Astrocyte of the spinal cord (primary cell): ENCODE measurements at regions not wholly inside any gene's neighbourhood (a gene's known extent, or its start where the extent isn't known, plus 50 kb on each side); places are given as distances from the start of the nearest gene placed in this dataset.

Experiments
- DNase-seq: peaks from one replicate; pipeline ENCODE4 v3.0.0; 2011; ENCODE audit warnings: low read depth, low spot score
- H3K4me3 ChIP-seq: 2 replicates; pipeline ENCODE4 v1.5.1; 2011; ENCODE audit warnings: low read depth, mild to moderate bottlenecking, low read length, moderate library complexity
- CTCF ChIP-seq: IDR thresholded peaks from 2 replicates; pipeline ENCODE4 v1.5.1; 2012; ENCODE audit warnings: low read depth, mild to moderate bottlenecking, low read length, inconsistent platforms
- in situ Hi-C: cut with HindIII; loops from 2 replicates; pipeline ENCODE4 v1.10.0; 2017; ENCODE audit warnings: low sequenced_read_pairs

DNA sequence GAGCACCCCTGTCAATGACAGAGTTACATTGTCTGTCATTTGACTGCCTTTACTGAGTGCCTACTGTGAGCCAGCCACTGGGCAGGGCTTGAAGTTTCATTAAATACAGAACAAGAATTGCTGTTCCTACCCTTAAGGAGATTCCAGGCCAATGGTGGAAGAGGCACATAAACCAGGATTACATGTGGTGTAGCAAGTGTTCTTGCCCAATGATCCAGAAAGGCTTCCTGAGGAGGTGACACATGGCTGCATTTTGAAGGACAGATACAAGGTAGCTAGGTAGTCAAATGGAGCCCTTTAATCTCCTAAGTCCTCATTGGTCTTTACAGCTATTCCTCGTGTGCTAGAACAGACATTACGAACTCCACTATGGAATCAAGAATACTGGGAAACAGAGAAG, 312.7 kb downstream of the ETAA1 start:
- no peak for TF ChIP-seq CTCF
- no peak for DNase-seq
- in situ Hi-C loops, result no loop called here
- no peak overlapping the region for H3K4me3 ChIP-seq

DNA sequence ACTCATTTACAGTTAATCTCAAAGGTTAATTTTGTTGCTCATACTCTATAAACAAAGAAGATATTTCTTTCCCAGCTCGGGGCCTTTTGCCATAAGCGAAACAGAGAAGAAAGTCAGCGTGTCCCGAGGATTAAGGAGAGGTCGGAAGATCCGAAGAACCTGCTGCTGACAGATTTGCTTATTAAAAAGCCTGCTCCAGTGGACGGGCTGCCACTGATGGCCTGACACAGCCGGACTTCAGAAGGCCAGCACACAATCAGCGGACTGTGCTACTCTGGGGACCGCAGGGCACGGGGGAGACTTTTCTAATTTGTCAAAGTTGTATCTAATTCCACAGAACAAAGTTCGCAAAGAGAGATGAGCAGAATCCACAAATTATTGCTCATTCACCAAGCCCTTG, 315.4 kb downstream of the ETAA1 start:
- DNase-seq, result no peak
- in situ Hi-C loops, result no loop called here
- no peak for TF ChIP-seq CTCF
- no peak overlapping the region for H3K4me3 ChIP-seq

DNA sequence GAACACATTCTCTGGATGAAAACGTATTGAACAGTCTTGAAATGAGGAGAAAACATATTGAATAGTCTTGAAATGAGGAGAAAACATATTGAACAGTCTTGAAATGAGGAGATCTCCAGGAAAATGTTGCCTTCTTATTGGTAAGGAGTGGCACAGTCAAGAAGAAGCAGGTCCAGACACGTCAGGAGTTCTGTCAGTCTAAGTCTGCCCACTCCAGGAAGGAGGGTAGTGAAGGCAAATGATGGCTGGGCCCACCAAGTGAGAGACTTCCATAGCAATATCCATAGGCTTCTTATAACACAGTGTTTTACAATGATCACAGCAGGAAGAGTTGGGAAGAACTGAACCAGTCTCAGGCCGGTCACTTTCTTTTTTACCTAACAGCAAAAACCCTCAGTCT, 316.2 kb downstream of the ETAA1 start:
- no peak overlapping the region for H3K4me3 ChIP-seq
- TF ChIP-seq CTCF, result no peak
- no peak for DNase-seq
- in situ Hi-C loops, result no loop called here

DNA sequence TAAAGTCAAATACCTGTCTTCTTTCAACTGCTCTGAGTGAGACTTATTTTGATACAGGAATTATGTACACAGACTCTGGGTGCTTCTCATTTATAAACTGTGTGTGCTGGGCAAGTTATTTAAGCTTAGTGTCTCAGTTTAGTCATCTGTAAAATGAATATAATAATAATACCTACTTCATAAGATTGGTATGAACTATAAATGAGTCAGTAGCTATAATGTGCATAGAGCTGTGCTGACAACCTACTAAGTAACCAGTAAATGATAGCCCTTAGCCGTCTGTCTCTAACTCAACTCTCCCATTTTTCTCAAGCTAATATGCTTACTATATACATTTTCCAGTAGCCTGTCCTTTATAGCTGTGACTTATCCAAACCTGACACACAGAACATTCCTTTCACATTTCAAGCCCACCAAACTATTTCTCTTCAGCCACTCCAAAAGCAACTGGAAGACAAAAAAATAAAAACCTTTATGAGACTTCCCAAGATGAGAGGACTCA, 319.8 kb downstream of the ETAA1 start:
- no peak overlapping the region for H3K4me3 ChIP-seq
- in situ Hi-C loops, result no loop called here
- TF ChIP-seq CTCF, result no peak
- DNase-seq, result no peak

DNA sequence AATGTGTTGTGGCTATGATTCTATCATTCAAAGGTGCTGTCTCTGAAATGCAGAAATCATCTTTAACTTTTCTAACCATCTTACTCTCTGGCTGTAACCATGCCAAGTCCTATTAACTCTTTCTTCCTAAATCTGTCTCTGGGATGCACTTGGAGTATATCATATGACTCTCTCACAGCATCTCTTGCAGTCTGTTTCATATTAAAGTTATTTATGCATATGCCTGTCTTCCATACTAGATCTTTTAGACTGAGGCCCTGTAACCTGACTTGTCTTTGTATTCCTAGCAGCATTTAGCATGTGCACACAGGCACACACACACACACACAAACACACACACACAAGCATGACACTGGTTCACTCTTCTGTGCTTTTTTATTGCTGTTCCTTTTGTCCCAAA, 320.6 kb downstream of the ETAA1 start:
- in situ Hi-C loops, result no loop called here
- no peak for DNase-seq
- H3K4me3 ChIP-seq, result no peak overlapping the region
- TF ChIP-seq CTCF, result no peak

DNA sequence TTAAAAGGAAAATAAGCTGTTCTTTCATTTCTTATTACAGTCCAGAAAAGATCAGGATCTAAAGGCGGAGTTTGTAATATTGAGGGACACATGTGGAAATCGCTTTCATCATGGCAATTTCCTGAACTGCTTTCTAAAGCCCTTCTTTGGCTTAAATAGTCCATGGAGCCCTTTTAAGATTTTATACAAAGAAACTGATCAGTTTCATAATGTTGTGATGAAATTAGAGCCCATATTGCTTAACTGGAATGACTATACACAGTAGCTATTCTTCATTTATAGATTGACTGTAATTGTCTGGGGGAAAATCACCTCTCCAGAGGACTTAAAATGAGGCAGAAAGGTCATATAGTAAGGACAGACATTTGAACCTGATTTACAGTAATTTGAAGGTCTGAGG, 322.2 kb downstream of the ETAA1 start:
- in situ Hi-C loops, result no loop called here
- H3K4me3 ChIP-seq, result no peak overlapping the region
- no peak for DNase-seq
- no peak for TF ChIP-seq CTCF

GRCh38 chr2:67721516-67721915, 324.4 kb downstream of the ETAA1 start:
- no peak for TF ChIP-seq CTCF
- H3K4me3 ChIP-seq, result no peak overlapping the region
- DNase-seq, result no peak
- in situ Hi-C loops, result no loop called here
